HL-60 (cell line): ENCODE measurements at regions not wholly inside any gene's neighbourhood (a gene's known extent, or its start where the extent isn't known, plus 50 kb on each side); places are given as distances from the start of the nearest gene placed in this dataset.

Experiments
- CTCF ChIP-seq: IDR thresholded peaks from one replicate; pipeline ENCODE4 v1.5.1; 2011; ENCODE audit warnings: low read length, control low read depth, inconsistent platforms; ENCODE audit not compliant: insufficient read depth
- SPI1 ChIP-seq: IDR thresholded peaks from 2 replicates; pipeline ENCODE4 v1.6.1; 2012; ENCODE audit warnings: low read depth, mild to moderate bottlenecking, borderline replicate concordance

DNA sequence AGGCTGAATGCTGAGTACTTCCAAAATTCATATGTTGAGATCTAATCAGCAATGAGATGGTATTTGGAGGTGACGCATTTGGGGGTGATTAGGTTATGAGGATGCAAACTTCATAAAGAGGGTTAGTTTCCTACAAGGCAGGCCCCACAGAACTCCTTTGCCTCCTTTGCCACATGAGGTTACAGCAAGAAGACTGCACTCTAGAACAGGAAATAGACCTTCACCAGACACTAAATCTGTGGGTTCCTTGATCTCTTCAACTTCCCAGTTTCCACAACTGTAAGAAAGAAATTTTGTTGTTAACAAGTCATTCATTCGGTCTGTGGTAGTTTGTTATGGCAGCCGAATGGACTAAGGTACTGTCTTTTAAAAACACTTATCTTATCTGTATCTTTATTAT lies 681.9 kb upstream of the HS3ST1 start:
- no peak for TF ChIP-seq CTCF
- no peak; the same call in 1 of the 2 replicates for TF ChIP-seq SPI1
